NCI-H69 (cell line): ENCODE measurements at regions not wholly inside any gene's neighbourhood (a gene's known extent, or its start where the extent isn't known, plus 50 kb on each side); places are given as distances from the start of the nearest gene placed in this dataset.
A peak's percentile ranks its signal among the peaks of the same experiment; 100 is the strongest.

Experiments used
- DNase-seq: peaks from one replicate; lab custom pipeline; 2025; lab: John Stamatoyannopoulos, UW

DNA sequence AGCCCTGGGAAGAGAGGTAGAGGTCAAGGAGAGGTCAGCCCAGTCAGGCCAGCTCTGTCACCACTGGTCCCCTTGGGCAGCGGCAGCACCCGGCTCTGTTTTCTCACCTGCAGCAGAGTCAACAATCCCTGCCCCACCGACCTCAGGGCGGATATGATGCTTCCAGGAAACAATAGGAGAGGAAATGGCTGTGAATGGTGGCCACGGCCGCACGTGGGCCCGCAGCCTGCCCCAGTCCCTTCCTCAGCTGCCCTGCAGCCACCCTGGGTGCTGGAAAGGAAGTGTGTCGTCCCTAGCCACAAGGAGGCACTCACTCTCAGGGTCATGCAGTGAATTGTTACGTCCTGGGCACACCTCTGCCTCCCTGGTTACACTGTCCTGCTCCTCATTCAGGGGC is 92.5 kb upstream of the ENPP6 start:
- peak; percentile 18 for DNase-seq

DNA sequence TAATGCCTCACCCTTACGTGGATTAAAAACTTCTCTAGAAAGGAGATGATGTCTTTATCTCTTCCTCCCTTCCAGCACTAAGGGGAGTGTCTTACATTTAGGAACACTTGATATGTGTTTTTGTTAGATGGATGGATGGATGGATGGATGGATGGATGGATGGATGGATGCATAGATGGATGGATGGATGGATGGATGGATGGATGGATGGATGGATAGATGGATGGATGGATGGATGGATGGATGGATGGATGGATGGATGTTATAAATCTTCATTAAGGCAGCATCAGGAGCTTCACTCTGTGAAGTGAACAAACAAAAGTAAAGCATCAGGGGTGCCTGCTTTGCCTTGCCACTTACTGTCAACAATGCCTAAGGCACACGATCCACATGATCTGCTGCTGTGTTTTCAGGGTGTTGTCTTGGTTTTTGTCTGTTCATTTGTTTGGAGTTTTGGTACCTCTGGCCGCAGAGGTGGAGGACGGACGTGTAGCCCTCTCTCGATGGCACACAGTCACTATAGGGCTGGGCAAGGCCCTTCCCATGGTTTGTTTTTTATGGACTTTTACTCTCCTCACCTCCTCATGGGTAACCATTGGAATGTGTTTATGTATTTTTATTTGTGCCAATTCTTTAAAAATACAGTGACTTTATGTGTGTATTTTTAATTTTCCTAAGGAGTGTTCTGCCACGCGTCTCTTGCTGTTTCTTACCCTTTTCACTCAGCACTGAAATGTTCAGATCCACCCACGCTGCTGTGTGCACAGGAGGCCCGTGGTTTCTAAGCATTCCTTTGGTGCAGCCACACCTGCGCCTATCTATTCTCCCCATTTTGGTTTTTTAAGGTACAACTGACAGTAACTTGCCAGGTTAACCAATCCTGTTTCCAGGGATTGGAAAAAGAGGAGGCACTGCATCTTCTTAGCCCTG is 91.8 kb upstream of the ENPP6 start:
- DNase-seq, result no peak

DNA sequence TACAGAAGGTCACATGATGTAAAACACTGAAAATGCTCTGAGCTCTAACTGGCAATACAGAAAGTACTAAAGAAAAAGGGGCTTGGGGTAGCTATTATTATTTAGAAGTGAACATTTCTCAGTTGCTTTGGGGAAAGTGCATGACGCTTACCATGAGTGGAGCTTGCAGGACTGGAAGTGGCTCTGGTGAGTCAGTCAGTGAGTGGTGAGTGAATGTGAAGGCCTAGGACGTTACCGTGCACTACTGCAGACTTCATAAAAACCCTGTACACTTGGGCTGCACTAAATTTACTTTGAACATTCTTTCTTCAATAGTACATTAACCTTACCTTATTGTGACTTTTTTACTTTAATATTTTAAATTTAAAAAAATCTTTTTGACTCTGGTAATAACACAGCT is 89.3 kb upstream of the ENPP6 start:
- DNase-seq, result no peak

DNA sequence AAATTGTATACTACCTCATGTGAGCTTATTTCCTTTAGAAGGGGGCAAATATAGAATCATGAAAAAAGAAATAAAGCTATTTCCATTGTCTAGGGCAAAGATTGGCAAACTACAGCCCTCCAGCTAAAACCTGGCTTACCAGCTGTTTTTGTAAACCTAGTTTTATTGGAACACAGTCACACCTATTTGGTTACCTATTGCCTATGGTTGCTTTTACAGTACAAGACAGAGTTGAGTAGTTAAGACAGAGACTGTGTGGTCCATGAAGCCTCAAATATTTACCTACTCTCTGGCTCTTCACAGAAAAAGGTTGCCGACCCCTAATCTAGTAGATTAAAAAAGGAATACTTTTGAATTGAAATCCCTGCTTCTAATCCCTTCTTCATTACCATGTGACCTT is 88.8 kb upstream of the ENPP6 start:
- no peak for DNase-seq

DNA sequence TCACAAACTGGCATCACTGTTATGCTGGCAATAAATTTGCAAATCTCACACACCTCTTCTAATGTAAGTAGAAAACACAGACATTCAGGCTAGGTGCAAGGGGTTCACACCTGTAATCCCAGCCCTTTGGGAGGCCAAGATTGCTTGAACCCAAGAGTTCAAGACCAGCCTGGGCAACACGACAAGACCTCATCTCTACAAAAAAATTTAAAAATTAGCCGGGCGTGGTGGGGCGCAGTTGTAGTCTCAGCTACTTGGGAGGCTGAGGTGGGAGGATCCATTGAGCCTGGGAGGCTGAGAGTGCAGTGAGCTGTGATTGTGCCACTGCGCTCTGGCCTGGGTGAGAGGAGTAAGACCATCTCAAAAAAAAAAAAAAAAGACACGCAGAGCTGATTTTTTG is 83.1 kb upstream of the ENPP6 start:
- DNase-seq, result no peak

DNA sequence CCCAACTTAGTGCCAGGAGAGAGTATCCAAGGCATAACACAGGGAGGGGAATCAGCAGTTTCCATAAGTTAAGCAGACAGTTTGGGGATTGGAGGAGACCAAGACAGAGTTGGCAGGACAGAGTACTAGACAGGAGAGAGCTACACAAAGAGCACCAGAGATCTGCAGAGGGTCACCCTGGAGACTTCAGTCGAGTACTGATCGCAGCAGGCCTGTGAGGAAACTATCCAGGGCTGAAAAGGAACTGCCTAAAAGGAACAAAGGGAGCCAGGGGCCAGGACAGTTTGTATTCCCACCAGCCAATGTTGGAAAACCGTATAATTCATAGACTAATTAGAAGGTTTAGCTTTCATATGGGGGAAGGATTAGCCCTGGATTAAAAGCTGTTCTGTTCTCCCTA is 80.6 kb upstream of the ENPP6 start:
- no peak for DNase-seq

DNA sequence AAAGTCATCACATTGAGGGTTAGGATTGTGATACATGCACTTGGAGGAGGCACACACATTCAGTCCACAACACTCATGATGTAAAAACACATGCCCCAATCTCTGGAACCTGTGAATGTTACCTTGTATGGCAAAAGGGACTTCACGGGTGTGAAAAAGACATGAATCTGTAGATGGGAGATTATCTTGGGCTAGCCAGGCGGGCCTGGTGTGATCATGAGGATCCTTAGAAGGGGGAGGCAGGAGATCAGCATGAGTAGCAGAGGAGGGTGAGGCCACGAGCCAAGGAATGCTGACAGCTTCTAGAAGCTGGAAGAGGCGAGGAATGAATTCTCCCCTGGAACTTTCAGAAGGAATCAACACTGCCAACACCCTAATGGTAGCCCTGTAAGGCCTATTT is 77.5 kb upstream of the ENPP6 start:
- DNase-seq, result no peak

DNA sequence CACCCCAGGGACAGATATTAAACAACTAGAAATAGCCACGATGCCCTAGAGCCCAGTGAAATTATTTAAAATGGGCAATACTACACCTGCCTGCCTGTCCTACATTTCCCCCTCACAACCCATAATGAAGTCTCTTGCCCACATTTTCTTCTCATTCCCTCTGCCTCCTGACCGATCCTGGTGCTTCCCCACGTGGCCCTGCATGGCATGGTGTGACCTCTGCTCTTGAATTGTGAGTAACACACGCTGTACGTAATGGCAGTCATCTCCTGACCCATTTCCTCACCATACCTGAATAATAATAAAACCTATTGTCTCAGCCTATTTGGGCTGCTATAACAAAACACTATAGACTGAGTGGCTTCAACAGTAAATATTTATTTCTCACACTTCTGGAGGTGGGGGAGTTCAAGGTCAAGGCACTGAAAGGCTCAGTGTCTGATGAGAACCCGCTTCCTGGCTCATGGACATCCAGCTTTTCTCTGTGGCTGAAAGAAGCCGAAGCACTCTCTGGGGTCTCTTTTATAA is 77.0 kb upstream of the ENPP6 start:
- no peak for DNase-seq

DNA sequence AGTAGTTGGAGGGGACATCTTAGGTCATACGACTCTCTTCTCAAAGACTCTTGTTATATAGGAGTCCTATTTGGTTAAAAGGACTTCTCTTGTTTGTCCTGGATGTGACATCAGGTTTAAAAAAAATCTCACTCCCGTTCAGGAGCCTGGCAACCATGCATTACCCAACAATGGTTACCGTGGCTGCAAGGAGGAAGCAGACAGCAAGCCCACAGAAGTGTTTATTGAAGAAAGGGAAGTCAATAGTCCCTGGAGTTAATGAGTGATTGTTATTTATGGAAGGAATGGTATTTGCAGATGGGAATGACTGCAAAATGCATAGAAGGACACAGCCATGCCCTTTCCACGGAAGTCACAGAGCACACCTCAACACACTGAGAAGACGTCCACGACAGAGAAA is 75.9 kb upstream of the ENPP6 start:
- peak; percentile 11 for DNase-seq

DNA sequence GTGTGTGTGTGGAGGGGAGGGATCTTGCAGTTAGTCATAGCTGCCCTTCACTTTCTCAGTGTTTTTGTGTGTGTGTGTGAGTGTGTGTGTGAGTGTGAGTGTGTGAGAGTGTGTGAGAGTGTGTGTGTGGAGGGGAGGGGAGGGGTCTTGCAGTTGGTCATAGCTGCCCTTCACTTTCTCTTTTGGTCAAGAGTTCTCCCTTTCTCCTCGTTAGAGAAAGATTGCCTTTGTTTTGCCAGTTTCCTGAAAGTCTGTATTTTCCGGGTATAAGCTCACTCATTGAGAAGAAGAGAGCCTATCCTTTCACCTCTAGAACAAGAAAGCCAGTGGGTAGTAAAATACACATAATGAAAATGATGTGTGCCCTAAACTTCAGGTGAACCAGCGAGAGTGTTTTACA is 75.2 kb upstream of the ENPP6 start:
- DNase-seq, result no peak

DNA sequence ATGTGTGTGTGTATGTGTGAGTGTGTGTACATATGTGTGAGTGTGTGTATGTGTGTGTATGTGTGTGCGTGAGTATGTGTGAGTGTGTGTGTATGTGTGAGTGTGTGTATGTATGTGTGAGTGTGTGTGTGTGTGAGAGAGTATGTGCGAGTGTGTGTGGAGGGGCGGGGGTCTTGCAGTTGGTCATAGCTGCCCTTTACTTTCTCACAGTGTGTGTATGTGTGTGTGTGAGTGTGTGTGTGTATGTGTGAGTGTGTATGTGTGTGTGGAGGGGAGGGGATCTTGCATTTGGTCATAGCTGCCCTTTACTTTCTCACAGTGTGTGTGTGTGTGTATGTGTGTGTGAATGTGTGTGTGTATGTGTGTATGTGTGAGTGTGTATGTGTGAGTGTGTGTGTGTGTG is 74.8 kb upstream of the ENPP6 start:
- DNase-seq, result no peak

DNA sequence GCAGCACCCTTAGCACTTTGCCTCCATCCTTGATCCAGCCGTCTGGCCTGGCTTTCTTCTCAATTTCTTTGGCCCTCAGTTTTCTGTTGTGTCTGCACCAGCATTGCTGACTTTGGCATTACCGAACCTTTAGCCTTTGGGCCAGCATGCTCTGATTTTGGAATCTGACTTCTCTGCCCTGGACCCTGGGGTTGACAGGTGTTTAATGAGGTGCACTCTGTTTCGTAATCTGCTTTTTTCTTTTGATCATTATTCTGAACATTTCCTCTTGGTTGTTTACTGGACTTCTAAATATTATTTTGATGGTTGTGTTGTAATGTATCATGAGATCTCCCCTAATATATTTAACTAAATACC is 71.5 kb upstream of the ENPP6 start:
- no peak for DNase-seq

DNA sequence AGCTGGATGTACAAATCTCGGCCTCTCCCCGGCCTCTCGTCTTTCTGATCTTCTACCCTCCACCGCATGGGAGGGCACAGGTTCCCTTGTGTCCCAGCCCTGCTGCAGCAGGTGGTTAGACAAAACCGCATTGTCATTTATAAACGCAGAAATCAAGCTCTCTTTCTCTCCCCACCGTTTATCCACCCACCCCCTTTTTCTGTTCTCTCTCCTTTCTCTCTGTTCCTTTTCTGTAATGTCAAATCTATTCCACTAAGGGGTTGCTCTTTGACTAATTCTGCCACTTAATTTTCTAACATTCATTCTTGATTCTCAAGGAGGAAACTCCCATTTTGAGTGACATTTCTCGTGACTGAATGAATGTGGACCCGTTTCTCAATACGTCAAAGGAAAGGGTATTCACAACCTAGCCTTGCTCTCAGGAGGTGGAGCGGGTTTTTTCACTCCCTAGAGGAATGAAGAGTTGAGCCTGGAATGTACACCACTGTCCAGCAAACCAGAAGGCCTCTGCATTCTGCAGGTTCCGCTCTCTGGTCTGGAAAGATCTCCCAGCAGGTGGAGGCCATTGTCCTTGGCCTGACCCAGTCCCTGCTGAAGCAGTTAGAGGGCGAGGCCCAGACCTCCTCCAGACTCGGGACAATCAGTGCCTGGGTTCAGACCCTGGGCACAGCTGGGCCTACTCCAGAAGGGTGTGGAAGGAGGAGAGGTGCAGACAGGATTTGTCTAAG is 70.9 kb upstream of the ENPP6 start:
- DNase-seq, result no peak

DNA sequence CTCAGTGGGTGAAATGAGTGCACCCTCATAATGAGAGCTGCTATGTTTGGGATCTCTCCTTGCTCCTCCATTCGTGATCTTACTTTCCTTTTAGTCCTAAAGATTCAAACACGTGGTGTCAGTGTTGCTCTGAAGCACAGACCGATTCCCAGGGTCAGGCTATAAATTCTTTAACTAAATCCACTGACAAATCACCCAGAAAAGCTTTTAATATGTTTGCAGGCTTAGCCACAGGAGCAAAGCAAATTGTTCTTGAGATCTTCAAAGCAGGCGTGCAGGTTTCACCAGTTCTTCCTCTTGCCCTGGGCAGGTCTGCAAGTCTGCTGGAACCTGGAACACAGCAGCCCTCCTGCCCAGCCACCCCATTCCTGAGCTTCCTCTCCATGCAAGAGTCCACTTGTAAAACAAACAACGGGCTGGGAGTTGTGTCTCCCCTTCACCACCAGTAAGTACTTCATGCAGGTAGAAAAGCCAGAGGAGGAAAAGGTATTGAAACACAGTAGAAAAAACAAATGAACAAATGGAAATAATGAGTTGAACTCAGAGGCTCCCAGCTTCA is 70.1 kb upstream of the ENPP6 start:
- peak; percentile 3 for DNase-seq

DNA sequence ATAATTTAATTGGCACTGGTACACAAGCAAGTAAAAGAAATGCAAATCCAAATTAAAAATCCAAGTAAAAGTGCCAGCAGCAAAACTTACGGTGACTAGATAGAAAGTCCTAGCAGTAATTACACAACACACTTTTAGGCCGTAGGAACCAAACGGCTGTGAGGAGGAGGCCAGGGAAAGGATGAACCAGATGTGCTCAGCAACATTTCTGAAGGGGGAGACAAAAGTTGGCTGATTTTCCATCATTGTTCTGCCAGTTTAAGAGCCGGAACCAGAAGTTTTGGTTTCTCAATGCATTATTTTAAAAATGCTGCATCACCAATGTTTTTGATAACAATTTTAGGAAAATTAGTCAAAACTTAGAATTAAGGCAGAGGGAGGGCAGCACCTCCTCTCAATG is 68.7 kb upstream of the ENPP6 start:
- no peak for DNase-seq

DNA sequence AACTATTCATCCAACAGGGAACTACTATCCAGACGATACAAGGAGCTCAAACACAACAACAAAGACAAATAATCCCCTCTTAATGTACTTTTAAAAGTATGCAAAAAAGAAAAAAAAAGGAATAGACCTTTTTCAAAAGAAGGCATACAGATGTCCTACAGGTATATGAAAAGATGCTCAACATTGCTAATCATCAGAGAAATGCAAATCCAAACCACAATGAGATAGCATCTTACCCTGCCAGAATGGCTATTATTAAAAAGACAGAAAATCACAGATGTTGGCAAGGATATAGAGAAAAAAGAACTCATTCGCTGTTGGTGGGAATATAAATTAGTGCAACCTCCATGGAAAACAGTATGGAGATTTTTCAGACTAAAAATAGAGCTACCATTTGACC is 67.1 kb upstream of the ENPP6 start:
- no peak for DNase-seq

DNA sequence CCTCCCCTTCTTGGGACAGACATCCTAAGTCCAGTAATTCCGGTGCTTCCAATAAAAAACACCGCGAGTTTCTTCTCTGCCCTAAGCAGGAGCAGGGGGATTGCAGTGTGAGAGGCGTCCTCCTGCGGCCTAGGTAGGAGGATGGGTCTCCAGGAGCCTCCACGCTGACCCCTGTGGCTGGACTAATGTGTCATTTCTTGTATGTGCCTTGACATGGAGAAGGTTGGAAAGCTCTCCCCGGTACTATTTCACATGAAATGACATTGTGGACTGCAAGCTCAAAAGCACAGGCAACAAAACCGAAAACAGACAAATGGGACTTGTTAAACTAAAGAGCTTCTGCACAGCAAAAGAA is 66.6 kb upstream of the ENPP6 start:
- DNase-seq, result no peak

DNA sequence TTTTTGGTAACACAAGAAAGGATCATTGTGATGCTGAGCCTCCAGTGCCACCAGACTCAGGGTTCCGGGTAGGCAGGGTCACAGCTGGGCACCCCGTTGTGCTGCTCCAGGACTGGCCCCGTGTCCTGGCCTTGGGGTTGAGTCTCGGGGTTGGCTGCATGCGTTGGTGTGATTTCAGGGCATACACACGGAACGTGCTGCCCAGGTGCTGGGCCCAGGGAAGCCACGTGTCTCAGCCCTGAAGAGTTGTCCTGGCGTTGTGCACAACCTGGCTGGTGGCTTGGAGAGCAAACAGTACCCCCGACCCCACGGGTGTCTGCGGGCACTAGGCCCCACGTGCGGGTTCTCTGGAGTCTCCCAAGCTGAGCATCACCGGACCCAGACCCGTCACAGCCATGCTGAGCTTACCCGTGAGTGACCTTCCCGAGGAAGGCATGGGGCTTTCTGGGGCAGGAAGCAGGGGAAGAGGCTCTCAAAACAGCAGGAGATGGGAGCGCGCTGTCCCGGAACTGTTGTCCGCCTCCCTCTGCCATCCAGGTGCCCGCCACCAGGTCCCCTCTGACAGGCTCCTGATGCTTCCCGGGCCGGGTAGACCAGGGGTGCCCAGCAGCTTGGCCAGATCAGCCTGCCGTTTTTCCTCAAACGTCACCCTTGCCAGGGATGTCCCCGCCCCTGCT is 66.1 kb upstream of the ENPP6 start:
- no peak for DNase-seq

DNA sequence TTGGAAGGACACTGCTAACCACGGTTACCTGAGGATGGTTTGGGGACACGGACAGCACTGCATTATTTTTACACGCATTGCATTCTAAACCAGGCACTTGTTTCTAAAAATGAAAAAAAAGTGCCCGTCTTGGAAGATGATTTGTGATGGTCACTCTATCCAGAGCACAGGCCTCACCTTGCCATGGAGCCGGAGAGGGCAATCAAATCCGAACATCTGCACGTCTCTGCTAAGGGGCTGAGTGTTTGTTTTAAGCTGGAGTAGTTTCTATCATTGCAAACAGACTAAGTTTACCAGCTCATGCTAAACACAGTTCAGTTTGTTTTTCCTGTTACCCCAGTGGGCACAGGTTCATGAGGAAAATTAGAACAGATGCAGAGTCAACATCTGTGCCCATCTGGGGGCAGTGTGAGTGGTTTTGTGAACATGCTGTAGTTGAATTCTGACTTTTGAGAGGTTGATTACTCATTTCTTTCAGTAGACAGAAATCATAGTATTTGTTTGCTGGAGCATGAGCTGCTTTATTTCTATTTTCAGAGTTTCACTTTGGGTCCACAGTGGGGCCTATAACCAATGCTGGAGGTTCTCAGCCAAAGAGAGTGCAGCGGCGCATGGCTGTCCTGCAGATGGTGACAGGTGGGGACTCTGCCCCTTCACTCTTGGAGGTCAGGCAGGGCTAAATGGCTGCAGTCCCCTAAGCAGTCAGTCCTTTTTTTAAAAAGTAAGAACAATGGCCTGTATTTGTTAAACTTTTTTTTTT is 65.4 kb upstream of the ENPP6 start:
- DNase-seq, result no peak

DNA sequence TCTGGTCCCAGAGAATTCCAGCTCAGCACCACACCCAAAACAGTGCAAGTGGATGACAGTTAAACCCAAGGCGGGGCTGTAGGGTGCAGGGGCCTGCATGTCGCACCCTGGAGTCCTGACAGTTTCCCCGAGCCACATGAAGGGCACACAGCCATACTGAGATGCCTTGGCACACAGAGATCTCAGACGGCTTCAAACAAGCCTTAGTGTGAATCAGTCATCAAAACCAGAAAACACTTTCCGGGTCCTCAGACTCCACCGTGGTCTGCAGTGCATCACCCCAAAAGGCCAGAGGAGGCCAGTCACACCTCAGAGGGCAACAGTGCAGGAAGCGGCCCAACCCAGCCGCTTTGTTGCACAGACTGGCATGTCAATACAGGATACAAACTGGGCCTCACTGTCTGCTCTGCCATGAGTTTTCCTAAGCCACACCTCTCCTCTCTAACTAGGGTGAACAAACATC is 64.6 kb upstream of the ENPP6 start:
- no peak for DNase-seq

DNA sequence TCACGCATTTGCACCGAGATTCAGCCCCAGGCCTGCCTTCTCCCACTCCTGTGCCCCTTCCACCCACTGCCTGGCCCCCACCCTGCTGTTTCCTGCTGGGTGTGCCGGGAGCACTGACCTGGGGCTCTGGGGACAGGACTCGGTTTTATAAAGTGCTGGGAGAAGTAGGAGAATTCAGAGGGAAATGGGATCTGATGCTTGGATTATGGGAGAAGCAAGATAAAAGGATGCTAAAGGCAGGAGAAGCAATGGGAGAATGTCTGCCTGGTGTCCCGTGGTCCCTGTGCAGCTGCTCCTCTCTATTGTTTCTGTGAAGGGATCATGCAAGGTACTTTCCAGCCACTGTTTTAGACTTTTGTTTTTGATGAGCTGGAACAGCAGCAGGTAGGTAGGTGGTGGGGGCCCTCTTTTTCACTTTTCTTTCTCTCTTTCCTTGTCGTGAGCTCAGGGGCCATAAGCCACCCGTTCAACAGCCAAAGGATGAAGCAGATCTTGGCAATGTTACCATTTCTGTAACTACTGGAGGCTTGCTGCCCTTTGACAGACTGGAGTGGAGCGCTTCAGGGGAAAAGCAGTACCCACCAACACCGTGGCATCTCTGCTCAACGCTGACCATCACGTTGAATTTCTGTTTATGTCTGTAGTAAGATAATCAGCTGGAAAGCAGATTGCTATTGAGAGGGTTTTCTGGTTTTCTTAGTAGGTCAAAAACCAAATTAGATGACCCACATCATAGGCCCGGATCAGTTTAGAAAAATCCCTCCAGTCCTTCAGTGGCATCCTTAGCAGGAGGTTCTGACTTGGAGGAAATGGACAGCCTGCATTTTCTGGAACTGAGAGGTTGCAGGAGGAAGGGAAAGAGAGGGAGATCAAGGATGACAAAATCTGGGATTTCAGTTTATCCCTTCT is 63.8 kb upstream of the ENPP6 start:
- DNase-seq, result no peak
